SK-N-MC (cell line): ENCODE measurements at regions not wholly inside any gene's neighbourhood (a gene's known extent, or its start where the extent isn't known, plus 50 kb on each side); places are given as distances from the start of the nearest gene placed in this dataset.

Source experiments
- EZH2 ChIP-seq: fragments of 200-600 bp; sonication (generic); IDR thresholded peaks from one replicate; pipeline ENCODE4 v1.6.1; 2017; ENCODE audit warnings: antibody characterized with exemption
- POLR2AphosphoS5 ChIP-seq: IDR thresholded peaks from 2 replicates; pipeline ENCODE4 v1.6.1; 2012; ENCODE audit warnings: mild to moderate bottlenecking, low read depth, low read length, borderline replicate concordance

DNA sequence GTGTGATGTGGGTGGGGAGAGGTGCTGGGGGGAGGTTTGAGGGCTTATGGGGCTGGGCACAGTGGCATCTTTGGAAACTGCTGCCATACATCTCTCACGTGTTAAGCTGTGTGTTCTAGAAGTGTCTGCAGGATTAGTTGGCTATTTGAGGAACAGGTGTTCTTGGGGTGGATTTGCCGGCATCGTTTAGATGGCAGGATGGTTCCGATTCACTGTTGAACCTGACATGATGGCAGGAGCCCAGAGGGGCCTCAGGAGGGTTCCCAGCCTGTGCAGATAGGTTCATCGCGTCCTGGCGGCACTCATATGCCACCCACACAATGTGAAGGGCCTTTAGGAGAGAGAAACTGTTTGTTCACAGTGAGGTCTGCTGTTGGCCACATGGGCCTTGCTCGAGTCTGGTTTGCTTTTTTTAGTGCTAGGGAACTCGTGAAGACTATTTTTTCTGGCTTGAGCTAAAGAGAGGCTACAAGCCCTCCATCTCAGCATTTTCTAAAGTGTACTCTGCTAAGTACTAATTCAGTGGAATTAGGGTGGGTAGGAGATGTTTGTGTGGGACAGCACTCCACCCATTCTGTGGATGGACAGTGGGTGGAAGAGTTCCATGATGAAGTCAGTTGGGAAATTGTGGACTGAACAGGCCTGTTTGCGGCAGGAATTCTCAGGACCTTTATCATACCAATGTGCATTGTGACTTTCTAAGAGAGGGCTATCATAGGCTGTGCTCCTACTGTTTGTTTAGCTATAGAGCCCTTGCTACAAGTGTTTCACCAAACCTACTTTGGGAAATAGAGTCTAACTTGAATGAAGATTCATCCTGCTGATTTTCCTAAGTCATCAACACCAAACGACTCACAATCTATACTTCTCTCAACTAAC lies 55.4 kb upstream of the PLET1 start:
- no peak for TF ChIP-seq EZH2
- TF ChIP-seq POLR2AphosphoS5, result no peak
